Limb (tissue), 2 donors: ENCODE measurements at regions not wholly inside any gene's neighbourhood (a gene's known extent, or its start where the extent isn't known, plus 50 kb on each side); places are given as distances from the start of the nearest gene placed in this dataset.

Experiments
- DNase-seq, 2 donors: peaks; one replicate each; pipeline ENCODE4 v3.0.0-alpha.2; 2016; ENCODE audit errors: extremely low spot score in 2 of 2

DNA sequence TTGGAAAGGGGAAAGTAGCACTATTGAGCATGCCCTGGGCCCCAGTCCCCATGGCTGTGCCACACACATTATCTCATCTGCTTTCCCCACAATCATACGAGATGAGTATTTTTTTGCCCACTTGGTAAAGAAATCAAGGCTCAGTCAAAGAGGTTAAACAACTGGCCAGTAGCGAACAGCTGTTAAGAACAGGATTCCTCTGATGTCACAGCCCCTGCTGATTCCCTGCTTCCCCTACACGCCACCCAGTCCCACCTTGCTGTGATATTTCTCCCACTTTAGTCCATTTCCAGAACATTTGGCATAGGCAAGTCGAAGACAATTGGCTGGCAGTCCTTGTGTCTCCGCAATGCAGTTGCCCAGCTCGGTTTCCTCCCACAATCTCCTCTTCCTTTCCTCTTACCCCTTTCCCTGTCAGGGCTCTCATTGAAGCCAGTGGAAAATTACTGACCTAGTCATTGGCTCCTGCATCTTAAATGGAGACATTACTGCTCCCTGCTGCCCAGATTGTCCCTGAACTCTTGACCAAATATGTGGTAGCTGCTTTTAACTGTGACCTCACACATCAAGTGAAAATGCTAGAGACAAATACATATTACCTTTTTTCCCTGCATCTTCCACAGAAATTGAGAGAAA lies 56.5 kb upstream of the EEPD1 start:
- DNase-seq = no peak

DNA sequence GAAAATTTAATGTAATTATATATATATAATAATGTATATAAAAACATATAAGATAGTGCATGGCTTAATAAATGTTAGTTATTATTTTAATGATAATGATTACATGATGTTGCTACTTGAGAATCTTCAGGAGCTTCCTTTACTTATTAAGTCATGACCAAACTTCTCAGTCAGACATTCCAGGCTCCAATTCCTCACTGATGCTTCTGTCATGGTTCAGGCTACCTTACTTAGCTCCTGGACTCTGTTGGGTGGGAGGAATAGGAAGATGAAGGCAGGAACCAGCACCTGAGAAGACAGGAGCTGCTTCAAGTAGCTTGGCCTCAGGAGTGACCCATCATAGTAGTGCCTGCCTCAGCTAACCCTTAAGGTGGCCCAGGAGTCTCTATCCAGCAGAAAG lies 55.0 kb upstream of the EEPD1 start:
- DNase-seq = no peak

DNA sequence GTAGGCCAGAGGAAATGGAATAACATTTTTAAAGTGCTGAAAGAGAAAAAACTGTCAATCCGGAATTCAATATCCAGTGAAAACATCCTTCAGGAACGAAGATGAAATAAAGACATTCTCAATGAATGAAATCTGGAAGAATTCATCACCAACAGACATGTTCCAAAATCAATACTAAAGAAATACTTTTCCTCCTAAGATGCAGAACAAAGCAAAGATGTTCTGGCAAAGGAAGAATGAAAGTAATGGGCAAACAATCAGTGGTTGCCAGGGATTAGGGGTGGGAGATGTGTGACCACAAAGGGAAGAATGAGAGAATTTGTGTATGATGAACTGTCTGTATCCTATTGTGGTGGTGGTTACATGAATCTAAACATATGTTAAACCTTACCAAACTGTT lies 52.8 kb upstream of the EEPD1 start:
- no peak for DNase-seq

DNA sequence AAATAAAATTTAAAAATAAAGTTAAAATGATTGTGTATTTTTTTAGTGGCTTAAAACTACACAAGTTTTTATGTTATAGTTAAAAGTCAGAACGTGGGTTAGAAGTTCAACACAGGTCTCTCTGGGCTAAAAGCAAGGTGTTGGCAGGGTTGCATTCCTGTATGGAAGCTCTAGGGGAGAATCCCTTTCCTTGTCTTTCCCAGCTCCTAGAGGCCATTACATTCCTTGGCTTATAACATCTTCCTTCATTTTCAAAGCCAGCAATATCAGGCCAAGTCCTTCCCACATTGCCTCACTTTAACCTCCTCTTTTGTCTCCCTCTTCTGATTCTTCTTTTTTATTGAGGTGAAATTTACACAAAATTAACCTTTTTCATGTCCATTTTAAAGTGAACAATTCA lies 52.4 kb upstream of the EEPD1 start:
- no peak for DNase-seq
